ENCODE measurements at regions not wholly inside any gene's neighbourhood (a gene's known extent, or its start where the extent isn't known, plus 50 kb on each side); places are given as distances from the start of the nearest gene placed in this dataset.

DNA sequence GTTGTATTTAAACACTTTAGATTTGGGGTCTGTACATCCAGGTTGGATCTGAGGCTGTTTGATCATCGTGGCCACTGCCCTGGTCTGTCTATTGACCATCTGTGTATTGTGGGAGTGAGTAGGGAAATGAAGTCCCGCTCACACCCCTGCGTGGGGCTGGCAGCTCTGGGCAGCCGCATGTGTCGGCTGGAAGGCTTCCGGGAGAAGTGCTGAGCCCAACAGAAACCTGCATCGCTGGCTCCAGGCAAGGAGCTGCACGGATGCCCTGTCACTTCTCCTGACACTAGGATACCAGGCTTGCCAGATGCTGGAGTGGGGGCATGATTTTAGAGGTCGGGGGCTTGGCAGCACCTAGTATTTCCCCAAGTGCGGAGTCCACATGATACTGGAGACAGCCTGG is 93.6 kb downstream of the PHETA1 start:
- H3K36me3 ChIP-seq (ENCODE audit: control insufficient read depth in 1 of 2, insufficient read depth in 2 of 2, low read length in 2 of 2) = no peaks in the 10 kb centered on the region
- no peak overlapping the region for H3K4me3 ChIP-seq (ENCODE audit: low read depth in 1 of 2, low read length in 2 of 2)
- H3K27me3 ChIP-seq (ENCODE audit: control insufficient read depth in 1 of 2, insufficient read depth in 2 of 2, low read length in 2 of 2) = peaks cover 0 to 8% of the 10 kb centered on the region in 2 donors
- no peaks in the 10 kb centered on the region for H3K4me1 ChIP-seq (ENCODE audit: control insufficient read depth in 1 of 2, insufficient read depth in 2 of 2, low read length in 2 of 2)
- no peak overlapping the region for H3K27ac ChIP-seq (ENCODE audit: low read depth, low read length)
- H3K9me3 ChIP-seq (ENCODE audit: control insufficient read depth in 1 of 2, low read length in 2 of 2) = no peaks in the 10 kb centered on the region
- H3K9ac ChIP-seq (ENCODE audit: low read depth in 1 of 2, low read length in 2 of 2) = no peak overlapping the region

GRCh38 chr12:111274777-111275176 is 94.1 kb downstream of the PHETA1 start:
- H3K4me3 ChIP-seq (ENCODE audit: low read depth in 1 of 2, low read length in 2 of 2) = no peak overlapping the region
- no peak overlapping the region for H3K27ac ChIP-seq (ENCODE audit: low read depth, low read length)
- H3K27me3 ChIP-seq (ENCODE audit: control insufficient read depth in 1 of 2, insufficient read depth in 2 of 2, low read length in 2 of 2) = peaks cover 0 to 8% of the 10 kb centered on the region in 2 donors
- H3K9me3 ChIP-seq (ENCODE audit: control insufficient read depth in 1 of 2, low read length in 2 of 2) = no peaks in the 10 kb centered on the region
- no peak overlapping the region for H3K9ac ChIP-seq (ENCODE audit: low read depth in 1 of 2, low read length in 2 of 2)
- no peaks in the 10 kb centered on the region for H3K36me3 ChIP-seq (ENCODE audit: control insufficient read depth in 1 of 2, insufficient read depth in 2 of 2, low read length in 2 of 2)
- H3K4me1 ChIP-seq (ENCODE audit: control insufficient read depth in 1 of 2, insufficient read depth in 2 of 2, low read length in 2 of 2) = no peaks in the 10 kb centered on the region

GRCh38 chr12:111271674-111272418 is 97.0 kb downstream of the PHETA1 start:
- no peak overlapping the region for H3K4me3 ChIP-seq (ENCODE audit: low read depth in 1 of 2, low read length in 2 of 2)
- no peaks in the 10 kb centered on the region for H3K4me1 ChIP-seq (ENCODE audit: control insufficient read depth in 1 of 2, insufficient read depth in 2 of 2, low read length in 2 of 2)
- no peak overlapping the region for H3K27ac ChIP-seq (ENCODE audit: low read depth, low read length)
- H3K27me3 ChIP-seq (ENCODE audit: control insufficient read depth in 1 of 2, insufficient read depth in 2 of 2, low read length in 2 of 2) = no peaks in the 10 kb centered on the region
- no peaks in the 10 kb centered on the region for H3K36me3 ChIP-seq (ENCODE audit: control insufficient read depth in 1 of 2, insufficient read depth in 2 of 2, low read length in 2 of 2)
- H3K9ac ChIP-seq (ENCODE audit: low read depth in 1 of 2, low read length in 2 of 2) = no peak overlapping the region
- no peaks in the 10 kb centered on the region for H3K9me3 ChIP-seq (ENCODE audit: control insufficient read depth in 1 of 2, low read length in 2 of 2)

DNA sequence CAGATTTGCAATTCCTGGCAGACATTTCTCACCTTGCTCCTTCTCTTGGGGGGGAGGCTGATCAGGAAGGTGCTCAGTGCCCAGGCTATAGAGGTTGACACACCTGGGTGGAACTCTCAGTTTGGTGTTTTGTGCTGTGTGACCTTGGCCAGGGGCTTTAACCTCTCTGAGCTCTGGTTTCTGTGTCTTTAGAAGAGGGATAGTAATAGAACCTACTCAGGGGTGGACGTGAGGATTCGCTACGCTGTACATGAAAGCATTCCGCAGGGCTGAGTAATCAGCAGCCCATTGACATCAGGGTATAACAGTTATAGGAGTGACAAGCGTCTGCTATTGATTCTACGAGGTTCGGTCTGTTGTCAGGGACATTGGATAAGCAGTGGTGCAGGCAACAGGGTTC is 98.1 kb downstream of the PHETA1 start:
- Histone ChIP-seq H3K4me3 (ENCODE audit: low read depth in 1 of 2, low read length in 2 of 2) (no peak overlapping the region), H3K9ac (ENCODE audit: low read depth in 1 of 2, low read length in 2 of 2) (no peak overlapping the region), H3K27me3 (ENCODE audit: control insufficient read depth in 1 of 2, insufficient read depth in 2 of 2, low read length in 2 of 2) (no peaks in the 10 kb centered on the region), H3K9me3 (ENCODE audit: control insufficient read depth in 1 of 2, low read length in 2 of 2) (no peaks in the 10 kb centered on the region), H3K4me1 (ENCODE audit: control insufficient read depth in 1 of 2, insufficient read depth in 2 of 2, low read length in 2 of 2) (no peaks in the 10 kb centered on the region), H3K27ac (ENCODE audit: low read depth, low read length) (no peak overlapping the region), H3K36me3 (ENCODE audit: control insufficient read depth in 1 of 2, insufficient read depth in 2 of 2, low read length in 2 of 2) (no peaks in the 10 kb centered on the region)

GRCh38 chr12:111270239-111270638 is 98.7 kb downstream of the PHETA1 start:
- no peaks in the 10 kb centered on the region for H3K36me3 ChIP-seq (ENCODE audit: control insufficient read depth in 1 of 2, insufficient read depth in 2 of 2, low read length in 2 of 2)
- H3K9me3 ChIP-seq (ENCODE audit: control insufficient read depth in 1 of 2, low read length in 2 of 2) = no peaks in the 10 kb centered on the region
- no peak overlapping the region for H3K4me3 ChIP-seq (ENCODE audit: low read depth in 1 of 2, low read length in 2 of 2)
- H3K27me3 ChIP-seq (ENCODE audit: control insufficient read depth in 1 of 2, insufficient read depth in 2 of 2, low read length in 2 of 2) = no peaks in the 10 kb centered on the region
- H3K27ac ChIP-seq (ENCODE audit: low read depth, low read length) = no peak overlapping the region
- no peaks in the 10 kb centered on the region for H3K4me1 ChIP-seq (ENCODE audit: control insufficient read depth in 1 of 2, insufficient read depth in 2 of 2, low read length in 2 of 2)
- no peak overlapping the region for H3K9ac ChIP-seq (ENCODE audit: low read depth in 1 of 2, low read length in 2 of 2)

DNA sequence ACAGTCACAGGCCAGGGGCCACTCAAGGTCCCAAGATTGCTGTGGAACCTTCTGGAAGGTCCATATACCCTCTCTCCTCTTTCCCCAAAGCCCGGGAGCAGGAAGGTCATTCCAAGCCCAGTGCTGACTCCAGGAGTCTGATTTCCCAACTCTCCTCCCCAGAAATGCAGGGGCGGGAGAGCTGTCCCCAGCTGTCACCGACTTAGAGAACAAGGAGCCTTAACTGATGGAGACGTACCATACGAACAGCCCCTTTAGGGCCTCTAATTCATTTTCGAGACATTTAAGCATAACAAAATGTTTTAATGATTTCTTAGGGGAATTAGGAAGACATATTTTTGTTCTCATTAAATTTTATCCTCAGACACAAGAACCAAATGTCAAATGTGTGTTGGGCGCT is 99.2 kb downstream of the PHETA1 start:
- Histone ChIP-seq H3K27ac (ENCODE audit: low read depth, low read length) (no peak overlapping the region), H3K4me1 (ENCODE audit: control insufficient read depth in 1 of 2, insufficient read depth in 2 of 2, low read length in 2 of 2) (no peaks in the 10 kb centered on the region), H3K36me3 (ENCODE audit: control insufficient read depth in 1 of 2, insufficient read depth in 2 of 2, low read length in 2 of 2) (no peaks in the 10 kb centered on the region), H3K27me3 (ENCODE audit: control insufficient read depth in 1 of 2, insufficient read depth in 2 of 2, low read length in 2 of 2) (no peaks in the 10 kb centered on the region), H3K4me3 (ENCODE audit: low read depth in 1 of 2, low read length in 2 of 2) (no peak overlapping the region), H3K9me3 (ENCODE audit: control insufficient read depth in 1 of 2, low read length in 2 of 2) (no peaks in the 10 kb centered on the region), H3K9ac (ENCODE audit: low read depth in 1 of 2, low read length in 2 of 2) (no peak overlapping the region)

GRCh38 chr12:111268738-111269572 is 99.9 kb downstream of the PHETA1 start:
- no peak overlapping the region for H3K27ac ChIP-seq (ENCODE audit: low read depth, low read length)
- H3K9me3 ChIP-seq (ENCODE audit: control insufficient read depth in 1 of 2, low read length in 2 of 2) = no peaks in the 10 kb centered on the region
- no peak overlapping the region for H3K9ac ChIP-seq (ENCODE audit: low read depth in 1 of 2, low read length in 2 of 2)
- no peaks in the 10 kb centered on the region for H3K27me3 ChIP-seq (ENCODE audit: control insufficient read depth in 1 of 2, insufficient read depth in 2 of 2, low read length in 2 of 2)
- no peak overlapping the region for H3K4me3 ChIP-seq (ENCODE audit: low read depth in 1 of 2, low read length in 2 of 2)
- H3K4me1 ChIP-seq (ENCODE audit: control insufficient read depth in 1 of 2, insufficient read depth in 2 of 2, low read length in 2 of 2) = no peaks in the 10 kb centered on the region
- no peaks in the 10 kb centered on the region for H3K36me3 ChIP-seq (ENCODE audit: control insufficient read depth in 1 of 2, insufficient read depth in 2 of 2, low read length in 2 of 2)

GRCh38 chr12:111267144-111267543 is 101.8 kb downstream of the PHETA1 start:
- H3K9me3 ChIP-seq (ENCODE audit: control insufficient read depth in 1 of 2, low read length in 2 of 2) = no peaks in the 10 kb centered on the region
- no peaks in the 10 kb centered on the region for H3K4me1 ChIP-seq (ENCODE audit: control insufficient read depth in 1 of 2, insufficient read depth in 2 of 2, low read length in 2 of 2)
- H3K27me3 ChIP-seq (ENCODE audit: control insufficient read depth in 1 of 2, insufficient read depth in 2 of 2, low read length in 2 of 2) = no peaks in the 10 kb centered on the region
- no peak overlapping the region for H3K9ac ChIP-seq (ENCODE audit: low read depth in 1 of 2, low read length in 2 of 2)
- H3K27ac ChIP-seq (ENCODE audit: low read depth, low read length) = no peak overlapping the region
- no peak overlapping the region for H3K4me3 ChIP-seq (ENCODE audit: low read depth in 1 of 2, low read length in 2 of 2)
- no peaks in the 10 kb centered on the region for H3K36me3 ChIP-seq (ENCODE audit: control insufficient read depth in 1 of 2, insufficient read depth in 2 of 2, low read length in 2 of 2)

DNA sequence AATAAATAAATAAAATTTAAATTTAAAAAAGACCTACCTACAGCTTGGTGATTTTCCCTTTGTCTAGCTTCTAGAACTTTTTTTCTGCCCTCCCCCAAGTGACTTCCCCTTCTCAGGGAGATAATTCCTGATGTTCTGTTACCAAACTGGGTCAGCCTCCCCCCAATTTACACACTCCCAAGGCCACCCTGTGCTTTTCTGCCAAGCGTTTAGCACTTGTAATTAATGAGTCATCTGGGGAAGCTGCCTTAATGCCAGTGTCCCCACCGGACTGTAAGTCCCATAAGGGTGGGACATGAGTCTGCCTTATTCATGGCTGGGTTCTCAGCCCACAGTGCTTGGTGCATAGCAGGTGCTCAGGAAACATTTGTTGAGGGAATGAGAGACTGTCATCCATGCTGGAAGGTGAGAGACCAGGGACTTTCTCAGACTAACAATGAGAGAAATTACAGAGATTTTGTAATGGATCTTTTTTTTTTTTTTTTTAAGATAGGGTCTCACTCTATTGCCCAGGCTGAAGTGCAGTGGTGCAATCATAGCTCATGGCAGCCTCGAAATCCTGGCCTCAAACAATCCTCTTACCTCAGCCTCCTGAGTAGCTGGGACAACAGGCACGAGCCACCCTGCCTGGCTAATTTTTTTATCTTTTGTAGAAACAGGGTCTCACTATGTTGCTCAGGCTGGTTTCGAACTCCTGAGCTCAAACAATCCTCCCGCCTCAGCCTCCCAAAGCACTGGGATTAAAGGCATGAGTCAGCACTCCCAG is 106.8 kb downstream of the PHETA1 start:
- Histone ChIP-seq H3K27ac (ENCODE audit: low read depth, low read length) (no peak overlapping the region), H3K27me3 (ENCODE audit: control insufficient read depth in 1 of 2, insufficient read depth in 2 of 2, low read length in 2 of 2) (no peaks in the 10 kb centered on the region), H3K4me1 (ENCODE audit: control insufficient read depth in 1 of 2, insufficient read depth in 2 of 2, low read length in 2 of 2) (no peaks in the 10 kb centered on the region), H3K4me3 (ENCODE audit: low read depth in 1 of 2, low read length in 2 of 2) (no peak overlapping the region), H3K9me3 (ENCODE audit: control insufficient read depth in 1 of 2, low read length in 2 of 2) (no peaks in the 10 kb centered on the region), H3K36me3 (ENCODE audit: control insufficient read depth in 1 of 2, insufficient read depth in 2 of 2, low read length in 2 of 2) (no peaks in the 10 kb centered on the region), H3K9ac (ENCODE audit: low read depth in 1 of 2, low read length in 2 of 2) (no peak overlapping the region)

DNA sequence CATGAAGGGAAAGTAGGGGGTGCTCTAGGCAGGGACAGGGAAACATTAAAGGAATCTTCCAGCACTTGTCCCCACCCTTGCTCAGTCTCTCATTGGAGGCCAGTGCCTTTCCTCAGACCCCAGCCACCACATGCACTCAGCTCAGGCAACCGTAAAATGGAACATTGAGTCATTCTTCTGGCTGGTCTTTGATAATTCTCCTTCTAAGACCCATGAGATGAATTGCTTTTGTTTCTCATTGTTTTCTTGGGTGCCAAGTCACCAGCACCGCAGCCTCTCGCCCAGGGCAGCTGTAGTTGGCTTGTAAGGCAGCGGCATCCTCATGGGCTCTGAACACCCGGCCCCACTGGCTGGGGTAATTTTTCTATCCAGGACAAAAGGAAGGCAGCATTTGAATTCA is 108.2 kb downstream of the PHETA1 start:
- Histone ChIP-seq H3K4me1 (ENCODE audit: control insufficient read depth in 1 of 2, insufficient read depth in 2 of 2, low read length in 2 of 2) (no peaks in the 10 kb centered on the region), H3K27ac (ENCODE audit: low read depth, low read length) (no peak overlapping the region), H3K27me3 (ENCODE audit: control insufficient read depth in 1 of 2, insufficient read depth in 2 of 2, low read length in 2 of 2) (peaks cover 0 to under 1% of the 10 kb centered on the region in 2 donors), H3K9me3 (ENCODE audit: control insufficient read depth in 1 of 2, low read length in 2 of 2) (no peaks in the 10 kb centered on the region), H3K36me3 (ENCODE audit: control insufficient read depth in 1 of 2, insufficient read depth in 2 of 2, low read length in 2 of 2) (no peaks in the 10 kb centered on the region), H3K4me3 (ENCODE audit: low read depth in 1 of 2, low read length in 2 of 2) (no peak overlapping the region), H3K9ac (ENCODE audit: low read depth in 1 of 2, low read length in 2 of 2) (no peak overlapping the region)

Data from duodenal mucosa (tissue), 2 donors.